Left lung (tissue), 4 donors: ENCODE measurements at regions not wholly inside any gene's neighbourhood (a gene's known extent, or its start where the extent isn't known, plus 50 kb on each side); places are given as distances from the start of the nearest gene placed in this dataset.

Source experiments
- ATAC-seq: fragments of 200-7000 bp; cut with Tn5 transposase; one replicate; pipeline ENCODE4 v1.9.1; 2020; ENCODE audit warnings: moderate library complexity
- DNase-seq, 4 donors: peaks; one replicate each; pipeline ENCODE4 v3.0.0-alpha.2; 2013 to 2020
- H3K27ac ChIP-seq, 2 donors: fragments of 200-600 bp; sonication (generic) in 1 of 2; one replicate each; pipeline versions ENCODE4 v1.5.0 to v1.8.0; 2020 to 2021
- H3K27me3 ChIP-seq, 2 donors: fragments of 200-600 bp; sonication (generic) in 1 of 2; one replicate each; pipeline versions ENCODE4 v1.5.0 to v1.8.0; 2020 to 2021
- H3K36me3 ChIP-seq, 2 donors: fragments of 200-600 bp; sonication (generic) in 1 of 2; one replicate each; pipeline versions ENCODE4 v1.5.0 to v1.8.0; 2020 to 2021
- H3K4me1 ChIP-seq, 2 donors: fragments of 200-600 bp; one replicate each; pipeline ENCODE4 v1.8.0; 2021
- H3K4me3 ChIP-seq, 2 donors: fragments of 200-600 bp; sonication (generic) in 1 of 2; one replicate each; pipeline versions ENCODE4 v1.5.0 to v1.8.0; 2020 to 2021; ENCODE audit warnings: mild to moderate bottlenecking in 1 of 2
- H3K9me3 ChIP-seq, 2 donors: fragments of 200-600 bp; sonication (generic) in 1 of 2; one replicate each; pipeline versions ENCODE4 v1.5.0 to v1.8.0; 2020 to 2021
- CTCF ChIP-seq, 2 donors: fragments of 200-600 bp; sonication (generic) in 1 of 2; IDR thresholded peaks; one replicate each; pipeline versions ENCODE4 v1.5.0 to v1.8.0; 2021; ENCODE audit warnings: antibody characterized with exemption in 2 of 2
- intact Hi-C, 2 donors: fragments of 100-400 bp; cut with DNase I; formaldehyde crosslinking; loops; one replicate each; pipeline versions ENCODE4 v1.11.2 to v1.14.2; 2022
- donor health status: DM: no; HTN: yes; CAD: no.
- donor health status: DM: no; HTN: no; CAD: no.

GRCh38 chr14:86196471-86196870 lies 666.5 kb downstream of the FLRT2 start:
- intact Hi-C loops: no loop called here
- Histone ChIP-seq H3K36me3 (no peaks in the 10 kb centered on the region), H3K4me1 (no peaks in the 10 kb centered on the region), H3K27ac (no peak overlapping the region), H3K27me3 (no peaks in the 10 kb centered on the region), H3K9me3 (peaks cover 0 to 2% of the 10 kb centered on the region in 2 donors), H3K4me3 (no peak overlapping the region)
- ATAC-seq: no peak
- no peak for TF ChIP-seq CTCF (IDR thresholded peaks at IDR 0.05)
- DNase-seq: peak in 2 of 4 donors; percentile 23 to 30

GRCh38 chr14:86193756-86194155 lies 663.8 kb downstream of the FLRT2 start:
- Histone ChIP-seq H3K36me3 (no peaks in the 10 kb centered on the region), H3K9me3 (peaks cover 0 to 6% of the 10 kb centered on the region in 2 donors), H3K27ac (no peak overlapping the region), H3K4me1 (no peaks in the 10 kb centered on the region), H3K4me3 (no peak overlapping the region), H3K27me3 (no peaks in the 10 kb centered on the region)
- TF ChIP-seq CTCF (IDR thresholded peaks at IDR 0.05): no peak
- ATAC-seq (no peak), DNase-seq (no peak)
- intact Hi-C loops: no loop called here

- Histone ChIP-seq H3K27me3 (no peaks in the 10 kb centered on the region), H3K4me1 (no peaks in the 10 kb centered on the region), H3K27ac (no peak overlapping the region), H3K36me3 (no peaks in the 10 kb centered on the region), H3K4me3 (no peak overlapping the region), H3K9me3 (no peaks in the 10 kb centered on the region)
- DNase-seq: peak in 1 of 4 donors; percentile 3
- no peak for TF ChIP-seq CTCF (IDR thresholded peaks at IDR 0.05)
- intact Hi-C loops: no loop called here
- no peak for ATAC-seq
These were observed 650.0 kb downstream of the FLRT2 start for GRCh38 chr14:86179980-86180379.

- H3K4me1 ChIP-seq: no peaks in the 10 kb centered on the region
- H3K9me3 ChIP-seq: no peaks in the 10 kb centered on the region
- intact Hi-C loops: no loop called here
- DNase-seq (no peak), ATAC-seq (no peak)
- H3K27ac ChIP-seq: no peak overlapping the region
- no peak overlapping the region for H3K4me3 ChIP-seq
- TF ChIP-seq CTCF (IDR thresholded peaks at IDR 0.05): no peak
- no peaks in the 10 kb centered on the region for H3K27me3 ChIP-seq
- H3K36me3 ChIP-seq: no peaks in the 10 kb centered on the region
These were observed 638.4 kb downstream of the FLRT2 start for GRCh38 chr14:86168371-86168770.

GRCh38 chr14:86166541-86166940 lies 636.6 kb downstream of the FLRT2 start:
- TF ChIP-seq CTCF (IDR thresholded peaks at IDR 0.05): no peak
- no peaks in the 10 kb centered on the region for H3K27me3 ChIP-seq
- DNase-seq: no peak
- H3K4me3 ChIP-seq: no peak overlapping the region
- intact Hi-C loops: no loop called here
- no peaks in the 10 kb centered on the region for H3K36me3 ChIP-seq
- no peak overlapping the region for H3K27ac ChIP-seq
- no peaks in the 10 kb centered on the region for H3K9me3 ChIP-seq
- no peak for ATAC-seq
- H3K4me1 ChIP-seq: no peaks in the 10 kb centered on the region
